Adipocyte (in vitro differentiated cells): ENCODE measurements at regions not wholly inside any gene's neighbourhood (a gene's known extent, or its start where the extent isn't known, plus 50 kb on each side); places are given as distances from the start of the nearest gene placed in this dataset.

ENCODE experiments used
- DNase-seq: peaks from one replicate; pipeline ENCODE4 v3.0.0-alpha.2; 2015; ENCODE audit warnings: low read depth
- H3K27me3 ChIP-seq: replicated peaks from 2 replicates; pipeline ENCODE4 v1.7.0; 2013; ENCODE audit warnings: mild to moderate bottlenecking, low read length, moderate library complexity; ENCODE audit not compliant: control insufficient read depth, insufficient read depth
- H3K36me3 ChIP-seq: 2 replicates; pipeline ENCODE4 v1.7.0; 2013; ENCODE audit warnings: low read length, mild to moderate bottlenecking, moderate library complexity; ENCODE audit not compliant: control insufficient read depth, insufficient read depth, severe bottlenecking
- H3K4me1 ChIP-seq: 2 replicates; pipeline ENCODE4 v1.7.0; 2013; ENCODE audit warnings: mild to moderate bottlenecking, low read length, moderate library complexity; ENCODE audit not compliant: control insufficient read depth, insufficient read depth
- H3K4me3 ChIP-seq: 2 replicates; pipeline ENCODE4 v1.7.0; 2013; ENCODE audit warnings: mild to moderate bottlenecking, low read length, moderate library complexity
- H3K9ac ChIP-seq: 2 replicates; pipeline ENCODE4 v1.7.0; 2013; ENCODE audit warnings: mild to moderate bottlenecking, low read length, moderate library complexity
- H3K9me3 ChIP-seq: 2 replicates; pipeline ENCODE4 v1.7.0; 2013; ENCODE audit warnings: mild to moderate bottlenecking, low read length, moderate library complexity; ENCODE audit not compliant: control insufficient read depth

DNA sequence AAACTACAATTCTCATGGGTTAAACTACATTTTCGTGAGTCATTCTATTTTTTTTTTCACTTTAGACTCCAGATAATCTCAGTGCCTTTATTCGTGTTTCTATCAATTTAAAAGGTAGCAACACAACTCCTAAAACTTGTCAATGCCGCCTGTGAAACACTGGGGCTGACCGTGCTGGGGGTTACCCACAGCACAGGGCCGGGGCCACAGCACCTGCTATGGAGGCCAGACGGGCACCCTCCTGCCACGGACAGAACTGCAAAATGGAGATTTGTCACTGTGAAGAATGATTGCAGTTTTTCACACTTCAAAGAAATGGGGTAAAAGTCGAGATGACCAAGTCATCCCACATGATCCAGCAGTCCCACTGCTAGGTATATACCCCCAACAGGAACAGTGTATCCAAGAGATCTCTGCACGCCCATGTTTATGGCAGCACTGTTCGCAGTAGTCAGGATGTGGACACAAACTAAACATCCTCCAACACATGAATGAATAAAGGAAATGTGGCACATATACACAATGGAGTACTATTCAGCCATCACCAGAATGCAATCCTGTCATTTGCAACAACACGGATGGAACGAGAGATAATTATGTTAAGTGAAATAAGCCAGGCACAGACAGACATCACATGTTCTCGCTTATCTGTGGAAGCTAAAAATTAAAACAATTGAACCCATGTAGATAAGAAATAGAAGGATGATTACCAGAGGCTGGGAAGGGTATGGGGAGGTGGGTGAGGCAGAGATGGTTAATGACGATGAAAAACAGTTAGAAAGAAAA, 290.1 kb downstream of the SMOC2 start:
- no peaks in the 10 kb centered on the region for H3K9me3 ChIP-seq
- H3K36me3 ChIP-seq, result no peaks in the 10 kb centered on the region
- DNase-seq, result no peak
- H3K27me3 ChIP-seq, result peaks cover 9% of the 10 kb centered on the region
- H3K9ac ChIP-seq, result no peak overlapping the region
- H3K4me1 ChIP-seq, result no peaks in the 10 kb centered on the region
- H3K4me3 ChIP-seq, result no peak overlapping the region

DNA sequence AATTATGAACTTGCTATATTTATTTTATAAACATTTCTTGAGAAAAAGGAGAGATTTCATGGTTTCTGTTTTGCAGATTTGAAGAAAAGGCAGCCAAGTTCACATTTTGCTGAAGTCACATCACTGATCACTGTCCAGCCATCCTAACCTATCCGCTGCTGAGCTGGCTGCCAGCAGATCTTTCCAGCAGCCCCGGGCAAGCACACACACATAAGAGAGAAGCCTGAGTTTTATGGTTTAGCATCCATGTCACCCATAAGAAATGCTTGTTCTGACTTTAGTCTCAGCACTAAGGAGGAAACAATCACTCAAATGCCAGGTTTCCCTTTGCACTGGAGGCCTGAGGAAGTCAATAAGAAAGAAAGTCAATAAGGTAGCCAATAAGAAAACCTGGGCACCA, 287.1 kb downstream of the SMOC2 start:
- no peak for DNase-seq
- Histone ChIP-seq H3K4me3 (no peak overlapping the region), H3K9me3 (peaks cover 7% of the 10 kb centered on the region), H3K4me1 (no peaks in the 10 kb centered on the region), H3K27me3 (peaks cover 18% of the 10 kb centered on the region), H3K36me3 (no peaks in the 10 kb centered on the region), H3K9ac (no peak overlapping the region)

- H3K27me3 ChIP-seq, result peaks cover 26% of the 10 kb centered on the region
- H3K4me3 ChIP-seq, result no peak overlapping the region
- no peaks in the 10 kb centered on the region for H3K36me3 ChIP-seq
- DNase-seq, result no peak
- no peak overlapping the region for H3K9ac ChIP-seq
- peaks cover 7% of the 10 kb centered on the region for H3K9me3 ChIP-seq
- H3K4me1 ChIP-seq, result no peaks in the 10 kb centered on the region
These were observed 285.4 kb downstream of the SMOC2 start for GRCh38 chr6:168726312-168726856.

DNA sequence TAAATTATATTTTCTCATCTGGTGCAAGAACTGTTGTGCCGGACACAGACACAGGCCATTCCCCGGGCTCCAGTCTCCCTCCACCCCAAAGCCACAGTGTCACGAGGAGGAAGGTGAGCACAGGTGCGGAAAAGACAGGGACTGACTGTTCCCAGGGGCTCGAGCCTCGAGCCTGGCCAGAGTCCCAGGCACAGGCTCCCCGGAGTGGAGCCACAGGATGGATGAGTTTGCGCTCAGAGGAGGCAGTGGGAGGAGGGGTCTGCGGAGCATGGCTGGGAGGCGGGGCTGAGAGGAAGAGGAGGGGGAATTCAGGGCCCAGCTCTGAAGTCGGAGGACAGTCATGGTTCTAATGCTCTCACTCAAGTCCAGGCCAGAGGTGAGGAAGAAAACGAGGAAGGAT, 284.8 kb downstream of the SMOC2 start:
- no peak for DNase-seq
- Histone ChIP-seq H3K27me3 (peaks cover 27% of the 10 kb centered on the region), H3K9ac (no peak overlapping the region), H3K4me1 (no peaks in the 10 kb centered on the region), H3K9me3 (peaks cover 7% of the 10 kb centered on the region), H3K4me3 (no peak overlapping the region), H3K36me3 (no peaks in the 10 kb centered on the region)

DNA sequence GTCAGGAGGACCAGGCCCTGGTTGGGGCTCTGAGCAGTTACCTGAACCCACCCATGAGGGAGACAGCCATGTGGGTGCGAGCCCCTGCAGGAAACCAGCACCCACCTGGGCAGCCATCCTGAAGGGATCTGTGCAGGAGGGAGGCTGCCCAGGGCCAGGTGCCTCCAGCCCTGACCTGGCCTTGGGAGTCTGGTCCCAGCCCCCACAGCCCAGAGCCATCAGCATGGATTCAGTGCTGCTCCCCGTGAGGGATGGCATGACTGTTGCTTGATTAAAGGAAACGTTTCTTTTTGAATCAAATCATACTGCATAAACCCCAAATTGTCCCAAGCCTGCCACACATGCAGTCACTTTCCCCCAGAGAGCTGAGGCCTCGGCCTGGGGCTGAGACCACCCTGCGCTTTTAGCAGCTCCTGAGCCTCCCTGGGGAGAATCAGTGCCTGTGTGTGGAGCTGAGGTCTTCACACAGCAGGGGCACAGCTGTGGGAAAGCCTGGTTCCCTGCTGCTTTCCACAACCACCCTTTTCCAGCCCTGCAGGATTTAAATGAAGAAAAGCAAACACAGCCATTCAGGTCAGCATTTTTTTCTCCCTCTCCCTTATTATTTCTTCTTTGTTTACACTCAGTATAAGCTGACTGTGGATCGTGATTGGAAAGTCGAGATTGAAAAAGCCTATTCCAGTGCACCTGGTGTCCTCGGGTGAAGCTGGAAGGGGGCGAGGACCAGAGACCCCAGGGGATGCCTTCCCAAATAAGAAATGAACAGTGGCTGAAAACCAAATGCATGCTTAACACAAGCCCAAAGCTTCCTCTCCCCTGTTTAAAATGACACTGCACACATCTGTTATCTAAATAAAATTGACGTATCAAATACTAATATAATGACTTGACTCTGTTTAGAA, 283.9 kb downstream of the SMOC2 start:
- Histone ChIP-seq H3K9ac (no peak overlapping the region), H3K4me3 (no peak overlapping the region), H3K27me3 (peaks cover 34% of the 10 kb centered on the region), H3K36me3 (no peaks in the 10 kb centered on the region), H3K9me3 (peaks cover 7% of the 10 kb centered on the region), H3K4me1 (no peaks in the 10 kb centered on the region)
- DNase-seq, result no peak

- H3K4me1 ChIP-seq, result no peaks in the 10 kb centered on the region
- peaks cover 34% of the 10 kb centered on the region for H3K27me3 ChIP-seq
- H3K36me3 ChIP-seq, result no peaks in the 10 kb centered on the region
- H3K9ac ChIP-seq, result no peak overlapping the region
- no peak for DNase-seq
- peaks cover 7% of the 10 kb centered on the region for H3K9me3 ChIP-seq
- no peak overlapping the region for H3K4me3 ChIP-seq
These were observed 283.0 kb downstream of the SMOC2 start for GRCh38 chr6:168724033-168724432.

DNA sequence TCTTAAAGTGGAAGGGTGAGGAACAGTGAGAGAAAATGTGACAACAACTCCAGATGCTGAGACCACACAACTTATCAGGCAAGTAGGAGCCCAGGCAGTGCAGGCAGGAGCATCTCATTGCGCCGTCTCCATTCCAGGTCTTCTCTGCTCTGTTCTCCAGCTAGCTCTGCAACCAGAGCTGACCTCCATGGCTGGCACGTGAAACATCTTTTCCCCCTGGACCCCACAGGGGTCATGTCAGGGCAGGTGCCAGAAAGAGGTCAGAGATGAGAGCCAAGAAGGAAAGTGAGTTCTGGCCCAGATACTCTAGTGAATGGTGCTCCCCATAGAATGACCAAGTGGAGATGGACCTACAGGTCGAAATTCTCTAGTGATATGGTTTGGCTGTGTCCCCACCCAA, 281.4 kb downstream of the SMOC2 start:
- H3K9ac ChIP-seq, result no peak overlapping the region
- DNase-seq, result no peak
- H3K4me3 ChIP-seq, result no peak overlapping the region
- H3K27me3 ChIP-seq, result peaks cover 34% of the 10 kb centered on the region
- H3K36me3 ChIP-seq, result no peaks in the 10 kb centered on the region
- peaks cover 7% of the 10 kb centered on the region for H3K9me3 ChIP-seq
- no peaks in the 10 kb centered on the region for H3K4me1 ChIP-seq

DNA sequence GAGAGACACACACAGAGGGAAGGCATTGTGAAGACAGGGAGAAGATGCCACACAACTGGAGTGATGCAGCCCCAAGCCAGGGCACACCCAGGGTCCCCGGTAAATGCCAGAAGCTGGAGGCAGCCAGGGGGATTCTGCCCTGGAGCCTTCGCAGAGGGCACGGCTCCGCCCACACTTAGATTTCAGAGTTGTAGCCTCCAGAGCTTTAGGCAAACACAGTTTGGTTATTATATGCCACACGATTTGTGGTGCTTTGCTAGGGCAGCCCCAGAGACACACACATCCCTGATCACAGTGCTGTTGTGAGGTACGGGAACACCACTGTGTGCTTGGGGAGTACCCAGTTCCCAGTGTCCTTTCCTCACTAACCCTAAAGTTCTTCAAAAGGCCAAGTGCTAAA, 280.6 kb downstream of the SMOC2 start:
- H3K36me3 ChIP-seq, result no peaks in the 10 kb centered on the region
- no peak overlapping the region for H3K9ac ChIP-seq
- H3K4me1 ChIP-seq, result no peaks in the 10 kb centered on the region
- peaks cover 34% of the 10 kb centered on the region for H3K27me3 ChIP-seq
- H3K9me3 ChIP-seq, result peaks cover 7% of the 10 kb centered on the region
- DNase-seq, result no peak
- H3K4me3 ChIP-seq, result no peak overlapping the region

GRCh38 chr6:168719901-168720300, 278.9 kb downstream of the SMOC2 start:
- no peaks in the 10 kb centered on the region for H3K36me3 ChIP-seq
- H3K27me3 ChIP-seq, result peaks cover 23% of the 10 kb centered on the region
- H3K9me3 ChIP-seq, result peaks cover 7% of the 10 kb centered on the region
- no peak for DNase-seq
- no peak overlapping the region for H3K4me3 ChIP-seq
- H3K9ac ChIP-seq, result no peak overlapping the region
- no peaks in the 10 kb centered on the region for H3K4me1 ChIP-seq

GRCh38 chr6:168718821-168719475, 278.0 kb downstream of the SMOC2 start:
- no peaks in the 10 kb centered on the region for H3K4me1 ChIP-seq
- no peak for DNase-seq
- no peaks in the 10 kb centered on the region for H3K36me3 ChIP-seq
- peaks cover 3% of the 10 kb centered on the region for H3K9me3 ChIP-seq
- no peak overlapping the region for H3K9ac ChIP-seq
- no peak overlapping the region for H3K4me3 ChIP-seq
- H3K27me3 ChIP-seq, result peaks cover 15% of the 10 kb centered on the region
